ENCODE measurements at regions not wholly inside any gene's neighbourhood (a gene's known extent, or its start where the extent isn't known, plus 50 kb on each side); places are given as distances from the start of the nearest gene placed in this dataset.

GRCh38 chr1:190759807-190760206 is 282.1 kb upstream of the BRINP3 start:
- H4K5ac ChIP-seq (ENCODE audit: insufficient read length, low read depth, low read length): no peak overlapping the region
- no peak overlapping the region for H2BK15ac ChIP-seq (ENCODE audit: low read depth, low read length)
- no peak overlapping the region for H3T11ph ChIP-seq (ENCODE audit: low read length)
- no peak overlapping the region for H2AFZ ChIP-seq (ENCODE audit: low read length)
- no peak overlapping the region for H2BK120ac ChIP-seq (ENCODE audit: low read depth, low read length, poor library complexity, severe bottlenecking)
- no peak for TF ChIP-seq CTCF (conservative IDR thresholded peaks at IDR 0.05)
- no peak overlapping the region for H4K8ac ChIP-seq (replicated peaks; ENCODE audit: insufficient read length, low read depth, low read length)
- Mint-ChIP-seq H3K36me3 (ENCODE audit: insufficient read depth in 1 of 3, low read depth in 3 of 3) (no peaks in the 10 kb centered on the region), H3K4me1 (no peaks in the 10 kb centered on the region), H3K9me3 (no peaks in the 10 kb centered on the region), H3K4me3 (no peak overlapping the region), H3K27me3 (ENCODE audit: low read depth) (no peaks in the 10 kb centered on the region; the same call in 1 of the 2 replicates), H3K27ac (no peak overlapping the region)
- no peaks in the 10 kb centered on the region for H3K79me2 ChIP-seq (ENCODE audit: insufficient read depth, low read length)
- H4K91ac ChIP-seq (ENCODE audit: insufficient read length, low read depth, low read length): no peak overlapping the region
- H3K9me3 ChIP-seq (ENCODE audit: control insufficient read depth, low read depth, low read length): no peaks in the 10 kb centered on the region
- H3K18ac ChIP-seq (ENCODE audit: insufficient read length, low read depth, low read length): no peak overlapping the region
- no peak overlapping the region for H3K23ac ChIP-seq (ENCODE audit: insufficient read length, low read depth, low read length)
- no peak overlapping the region for H2BK5ac ChIP-seq (ENCODE audit: insufficient read length, low read length)
- H3K14ac ChIP-seq (ENCODE audit: insufficient read depth, low read length): no peak overlapping the region
- no peak overlapping the region for H3K9ac ChIP-seq (ENCODE audit: extremely low read depth, insufficient read length, low read length)
- no peak for DNase-seq
- no peak overlapping the region for H3K4me2 ChIP-seq (ENCODE audit: insufficient read depth, insufficient read length, low read length)
- no peak overlapping the region for H3K56ac ChIP-seq (ENCODE audit: insufficient read length, low read depth, low read length)
- no peak overlapping the region for H3K27ac ChIP-seq (ENCODE audit: insufficient read length, low read depth, low read length)
- no peak overlapping the region for H3K4ac ChIP-seq (ENCODE audit: low read depth, low read length)
- H2BK12ac ChIP-seq (ENCODE audit: insufficient read length, low read depth, low read length): no peak overlapping the region
- no peak overlapping the region for H2AK5ac ChIP-seq (ENCODE audit: insufficient read length, low read length)
- H2BK20ac ChIP-seq (ENCODE audit: low read depth, low read length, poor library complexity, severe bottlenecking): no peak overlapping the region
- no peaks in the 10 kb centered on the region for H4K20me1 ChIP-seq (ENCODE audit: control insufficient read depth, insufficient read depth, insufficient read length)
- no peaks in the 10 kb centered on the region for H3K27me3 ChIP-seq (ENCODE audit: insufficient read depth, low read length)
- H3K23me2 ChIP-seq (ENCODE audit: insufficient read length, low read depth, low read length, poor library complexity, severe bottlenecking): no peaks in the 10 kb centered on the region
- no peaks in the 10 kb centered on the region for H3K79me1 ChIP-seq (ENCODE audit: insufficient read depth, low read depth, low read length, poor library complexity, severe bottlenecking)
- no peaks in the 10 kb centered on the region for H3K4me1 ChIP-seq (ENCODE audit: insufficient read depth, low read length)
